ENCODE measurements at regions not wholly inside any gene's neighbourhood (a gene's known extent, or its start where the extent isn't known, plus 50 kb on each side); places are given as distances from the start of the nearest gene placed in this dataset.

GRCh38 chr13:63901630-63902029, 2486.0 kb upstream of the PCDH20 start:
- TF ChIP-seq CTCF (IDR thresholded peaks at IDR 0.05) (no peak), EP300 (IDR thresholded peaks at IDR 0.05) (no peak)
